Parathyroid adenoma (tissue), 2 donors: ENCODE measurements at regions not wholly inside any gene's neighbourhood (a gene's known extent, or its start where the extent isn't known, plus 50 kb on each side); places are given as distances from the start of the nearest gene placed in this dataset.

Source experiments
- H2AFZ ChIP-seq: fragments of 300-600 bp; sonication (generic); one replicate; pipeline ENCODE4 v1.7.0; 2017; ENCODE audit warnings: antibody characterized with exemption, mild to moderate bottlenecking
- H3K27ac ChIP-seq: fragments of 300-600 bp; sonication (generic); one replicate; pipeline ENCODE4 v1.7.0; 2017
- H3K27me3 ChIP-seq: fragments of 300-600 bp; sonication (generic); one replicate; pipeline ENCODE4 v1.7.0; 2017; ENCODE audit warnings: low read length; ENCODE audit not compliant: control insufficient read depth, insufficient read depth
- H3K36me3 ChIP-seq: fragments of 300-600 bp; sonication (generic); one replicate; pipeline ENCODE4 v1.7.0; 2017; ENCODE audit warnings: low read length; ENCODE audit not compliant: control insufficient read depth, insufficient read depth
- H3K4me1 ChIP-seq: fragments of 300-600 bp; sonication (generic); one replicate; pipeline ENCODE4 v1.7.0; 2017; ENCODE audit warnings: control low read depth
- H3K4me2 ChIP-seq: fragments of 300-600 bp; sonication (generic); one replicate; pipeline ENCODE4 v1.7.0; 2017; ENCODE audit warnings: low read length
- H3K4me3 ChIP-seq: fragments of 300-600 bp; sonication (generic); one replicate; pipeline ENCODE4 v1.7.0; 2017; ENCODE audit warnings: low read depth, low read length
- H3K79me2 ChIP-seq: fragments of 300-600 bp; sonication (generic); one replicate; pipeline ENCODE4 v1.7.0; 2017; ENCODE audit warnings: control low read depth
- H3K9ac ChIP-seq: fragments of 300-600 bp; sonication (generic); one replicate; pipeline ENCODE4 v1.7.0; 2017; ENCODE audit warnings: mild to moderate bottlenecking
- H3K9me3 ChIP-seq: fragments of 300-600 bp; sonication (generic); one replicate; pipeline ENCODE4 v1.7.0; 2017; ENCODE audit warnings: low read length; ENCODE audit not compliant: control insufficient read depth
- TF ChIP-seq, protein P1 (sequence below): fragments of 300-600 bp; sonication (generic); IDR thresholded peaks from one replicate; pipeline ENCODE4 v1.7.0; 2017; ENCODE audit warnings: antibody characterized with exemption, mild to moderate bottlenecking
- donor health status: primary hyperparathyroidism.

DNA sequence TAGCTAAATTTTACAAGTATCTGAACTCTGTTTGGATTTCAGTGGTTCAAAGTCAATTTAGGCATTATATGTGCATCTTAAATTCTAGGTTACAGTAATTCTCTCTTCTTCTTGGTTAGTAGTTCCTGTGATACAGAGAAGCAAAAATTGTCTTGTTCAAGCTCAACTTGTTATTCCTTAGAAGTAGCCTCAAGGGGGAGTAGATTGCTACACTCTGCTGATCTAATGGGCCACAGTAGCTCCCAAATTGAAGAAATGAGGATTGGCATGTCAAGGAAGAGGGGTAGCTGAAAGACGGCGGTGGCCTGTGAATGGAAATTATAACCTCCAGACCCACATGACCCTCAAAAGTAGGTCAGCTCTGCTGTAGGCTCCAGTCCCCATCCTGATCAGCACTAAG lies 334.7 kb downstream of the HRH4 start:
- TF ChIP-seq, protein P1, sequence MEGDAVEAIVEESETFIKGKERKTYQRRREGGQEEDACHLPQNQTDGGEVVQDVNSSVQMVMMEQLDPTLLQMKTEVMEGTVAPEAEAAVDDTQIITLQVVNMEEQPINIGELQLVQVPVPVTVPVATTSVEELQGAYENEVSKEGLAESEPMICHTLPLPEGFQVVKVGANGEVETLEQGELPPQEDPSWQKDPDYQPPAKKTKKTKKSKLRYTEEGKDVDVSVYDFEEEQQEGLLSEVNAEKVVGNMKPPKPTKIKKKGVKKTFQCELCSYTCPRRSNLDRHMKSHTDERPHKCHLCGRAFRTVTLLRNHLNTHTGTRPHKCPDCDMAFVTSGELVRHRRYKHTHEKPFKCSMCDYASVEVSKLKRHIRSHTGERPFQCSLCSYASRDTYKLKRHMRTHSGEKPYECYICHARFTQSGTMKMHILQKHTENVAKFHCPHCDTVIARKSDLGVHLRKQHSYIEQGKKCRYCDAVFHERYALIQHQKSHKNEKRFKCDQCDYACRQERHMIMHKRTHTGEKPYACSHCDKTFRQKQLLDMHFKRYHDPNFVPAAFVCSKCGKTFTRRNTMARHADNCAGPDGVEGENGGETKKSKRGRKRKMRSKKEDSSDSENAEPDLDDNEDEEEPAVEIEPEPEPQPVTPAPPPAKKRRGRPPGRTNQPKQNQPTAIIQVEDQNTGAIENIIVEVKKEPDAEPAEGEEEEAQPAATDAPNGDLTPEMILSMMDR: no peak
- no peak overlapping the region for H3K9ac ChIP-seq
- H3K4me1 ChIP-seq: no peaks in the 10 kb centered on the region
- H3K36me3 ChIP-seq: no peaks in the 10 kb centered on the region
- no peak overlapping the region for H3K4me2 ChIP-seq
- no peaks in the 10 kb centered on the region for H3K79me2 ChIP-seq
- H3K27ac ChIP-seq: no peak overlapping the region
- H3K4me3 ChIP-seq: no peak overlapping the region
- no peaks in the 10 kb centered on the region for H3K9me3 ChIP-seq
- no peak overlapping the region for H2AFZ ChIP-seq
- no peaks in the 10 kb centered on the region for H3K27me3 ChIP-seq

DNA sequence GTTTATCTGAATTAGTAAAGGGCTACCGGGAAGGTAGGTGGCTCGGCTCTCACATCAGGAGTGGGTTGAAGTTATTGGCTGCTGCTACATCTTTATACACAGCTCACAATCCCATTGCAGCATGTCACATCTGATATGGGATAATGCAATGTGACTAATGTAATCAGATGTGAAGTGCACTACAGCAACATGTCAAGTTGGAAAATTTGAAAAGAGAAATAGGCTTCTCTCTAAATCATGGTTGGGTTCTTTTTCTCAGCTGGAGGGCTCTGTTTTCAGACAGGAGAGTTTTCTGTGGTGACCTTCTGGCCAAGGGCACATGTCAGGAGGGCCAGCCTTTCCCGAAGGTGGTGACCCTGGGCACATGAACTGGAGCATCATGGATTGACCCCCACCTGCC lies 337.5 kb downstream of the HRH4 start:
- Histone ChIP-seq H3K4me1 (no peaks in the 10 kb centered on the region), H3K79me2 (no peaks in the 10 kb centered on the region), H3K27me3 (no peaks in the 10 kb centered on the region), H3K4me2 (no peak overlapping the region), H3K27ac (no peak overlapping the region), H3K9ac (no peak overlapping the region), H2AFZ (no peak overlapping the region), H3K4me3 (no peak overlapping the region), H3K36me3 (no peaks in the 10 kb centered on the region), H3K9me3 (no peaks in the 10 kb centered on the region)
- TF ChIP-seq, protein P1: no peak

DNA sequence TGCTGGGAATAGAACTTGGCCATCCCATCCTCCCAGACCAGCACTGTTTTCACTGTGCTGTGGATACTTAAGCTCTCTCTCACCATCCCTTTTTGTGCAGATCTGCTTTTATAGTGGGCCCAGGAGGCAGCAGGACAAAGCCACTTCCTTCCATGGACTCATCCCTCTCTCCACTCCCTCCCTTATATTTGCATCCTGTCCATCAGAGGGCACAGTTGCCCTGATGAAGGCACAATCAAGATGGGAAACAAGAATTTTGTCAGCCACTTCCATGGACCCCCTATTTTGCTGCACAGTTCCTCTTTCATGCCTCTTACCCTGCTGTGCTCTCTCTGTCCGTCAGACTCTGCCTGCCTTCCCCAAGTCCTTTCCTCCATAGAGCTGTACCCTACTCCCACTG lies 338.7 kb downstream of the HRH4 start:
- no peak overlapping the region for H3K9ac ChIP-seq
- no peak overlapping the region for H3K4me3 ChIP-seq
- no peaks in the 10 kb centered on the region for H3K79me2 ChIP-seq
- no peaks in the 10 kb centered on the region for H3K4me1 ChIP-seq
- no peak overlapping the region for H3K27ac ChIP-seq
- TF ChIP-seq, protein P1: no peak
- H2AFZ ChIP-seq: no peak overlapping the region
- no peaks in the 10 kb centered on the region for H3K36me3 ChIP-seq
- no peaks in the 10 kb centered on the region for H3K9me3 ChIP-seq
- H3K27me3 ChIP-seq: no peaks in the 10 kb centered on the region
- no peak overlapping the region for H3K4me2 ChIP-seq

DNA sequence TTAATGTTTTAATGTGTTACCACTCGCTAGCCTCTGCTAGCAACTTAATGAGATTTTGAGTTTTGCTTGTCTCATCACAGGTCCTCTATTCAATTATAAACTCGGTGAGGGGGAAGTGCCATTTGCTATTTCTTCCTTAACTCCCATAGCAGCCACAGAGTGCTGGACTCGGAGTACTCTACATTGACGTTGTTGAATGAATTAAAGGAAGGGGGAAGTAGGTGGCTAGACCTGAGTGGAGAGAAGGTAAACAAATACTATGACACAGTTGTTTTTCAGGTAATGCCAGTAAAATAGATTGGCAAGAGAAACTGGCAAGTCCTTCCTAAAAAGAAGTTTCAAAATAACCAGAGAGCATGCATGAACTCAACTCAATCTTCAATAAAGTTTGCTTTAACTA lies 339.3 kb downstream of the HRH4 start:
- Histone ChIP-seq H3K27me3 (no peaks in the 10 kb centered on the region), H3K36me3 (no peaks in the 10 kb centered on the region), H3K9me3 (no peaks in the 10 kb centered on the region), H3K9ac (no peak overlapping the region), H3K4me1 (no peaks in the 10 kb centered on the region), H3K27ac (no peak overlapping the region), H3K4me3 (no peak overlapping the region), H3K79me2 (no peaks in the 10 kb centered on the region), H3K4me2 (no peak overlapping the region), H2AFZ (no peak overlapping the region)
- TF ChIP-seq, protein P1: no peak

DNA sequence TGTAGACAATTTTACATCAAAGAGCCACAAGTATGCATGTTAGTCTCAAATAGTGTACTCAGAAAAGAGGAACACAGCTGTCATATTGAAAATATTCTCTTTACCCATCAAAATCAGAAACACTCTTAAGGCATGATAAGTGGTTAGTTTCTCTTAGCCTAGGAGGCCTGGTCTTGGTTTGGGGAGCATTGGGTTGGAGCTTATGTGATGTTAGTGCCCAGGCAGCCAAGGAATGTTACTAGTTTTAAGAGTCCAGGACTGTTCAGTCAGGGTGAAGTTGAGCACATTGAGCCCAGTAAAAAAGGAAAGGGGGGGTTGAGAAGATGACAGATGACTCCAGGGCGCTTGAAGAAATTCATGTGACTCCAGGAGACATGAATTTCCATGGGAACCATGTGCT lies 340.6 kb downstream of the HRH4 start:
- TF ChIP-seq, protein P1: no peak

More for the DNA sequence above, 340.6 kb downstream of the HRH4 start:
- H2AFZ ChIP-seq: no peak overlapping the region
- no peak overlapping the region for H3K4me3 ChIP-seq
- no peak overlapping the region for H3K27ac ChIP-seq
- H3K4me1 ChIP-seq: no peaks in the 10 kb centered on the region
- H3K27me3 ChIP-seq: no peaks in the 10 kb centered on the region
- H3K79me2 ChIP-seq: no peaks in the 10 kb centered on the region
- no peak overlapping the region for H3K4me2 ChIP-seq
- no peaks in the 10 kb centered on the region for H3K36me3 ChIP-seq
- no peak overlapping the region for H3K9ac ChIP-seq
- H3K9me3 ChIP-seq: no peaks in the 10 kb centered on the region
